GM21737 (cell line): ENCODE measurements at regions not wholly inside any gene's neighbourhood (a gene's known extent, or its start where the extent isn't known, plus 50 kb on each side); places are given as distances from the start of the nearest gene placed in this dataset.
"Not testable (repeated sequence)": the region's sequence is repeated elsewhere in the genome, so short reads cannot be mapped to it uniquely, and the experiment has no call there.

ENCODE experiments used
- ATAC-seq: cut with Tn5 transposase; IDR thresholded peaks from one replicate; pipeline ENCODE4 v1.9.1; 2021; ENCODE audit warnings: mild to moderate bottlenecking, moderate library complexity; ENCODE audit not compliant: unreplicated experiment

DNA sequence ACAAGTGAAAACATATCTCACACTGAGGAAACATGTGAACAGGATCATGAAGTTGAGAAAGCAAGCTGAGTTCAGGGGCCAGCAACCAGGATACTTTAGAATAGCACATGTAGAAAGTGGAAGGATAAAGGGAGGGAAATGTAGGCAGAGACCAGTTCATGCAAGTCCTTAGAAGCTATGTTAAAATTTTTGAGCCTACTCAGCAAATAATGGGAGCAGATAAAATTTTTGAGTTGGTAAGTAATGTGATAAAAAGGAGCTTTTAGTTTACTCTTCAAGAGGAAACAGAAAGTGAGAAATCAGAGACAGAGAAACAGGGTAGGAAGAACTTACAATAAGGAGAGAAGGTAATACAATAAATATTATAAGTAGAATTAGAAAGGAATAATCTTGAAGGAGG lies 105.6 kb upstream of the ZBTB20 start:
- no peak for ATAC-seq

GRCh38 chr3:115254492-115255196 lies 107.6 kb upstream of the ZBTB20 start:
- ATAC-seq: no peak

GRCh38 chr3:115255197-115255585 lies 108.1 kb upstream of the ZBTB20 start:
- ATAC-seq: no peak

DNA sequence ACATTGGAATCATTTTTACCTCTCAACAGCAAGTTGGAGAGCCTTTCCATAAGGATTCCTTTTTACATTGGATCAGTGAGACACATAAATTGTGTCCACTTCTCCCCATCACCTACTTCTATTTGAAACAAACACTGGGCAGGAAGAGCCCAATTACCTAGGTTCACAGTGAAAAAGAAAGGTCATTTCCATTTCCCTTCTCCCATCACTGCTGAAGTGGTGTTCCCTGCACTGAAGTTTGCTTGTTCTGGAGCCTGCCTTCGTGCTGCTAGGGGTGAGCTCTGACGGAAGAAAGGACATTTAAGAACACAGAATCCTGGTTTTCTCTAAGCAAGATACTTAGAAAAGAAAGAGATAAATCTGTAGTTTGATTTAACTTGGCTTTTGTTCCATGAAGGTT lies 123.8 kb upstream of the ZBTB20 start:
- no peak for ATAC-seq

- no peak for ATAC-seq
These were observed 125.1 kb upstream of the ZBTB20 start for GRCh38 chr3:115272036-115272824.

- no peak for ATAC-seq
These were observed 128.8 kb upstream of the ZBTB20 start for GRCh38 chr3:115275896-115276295.

DNA sequence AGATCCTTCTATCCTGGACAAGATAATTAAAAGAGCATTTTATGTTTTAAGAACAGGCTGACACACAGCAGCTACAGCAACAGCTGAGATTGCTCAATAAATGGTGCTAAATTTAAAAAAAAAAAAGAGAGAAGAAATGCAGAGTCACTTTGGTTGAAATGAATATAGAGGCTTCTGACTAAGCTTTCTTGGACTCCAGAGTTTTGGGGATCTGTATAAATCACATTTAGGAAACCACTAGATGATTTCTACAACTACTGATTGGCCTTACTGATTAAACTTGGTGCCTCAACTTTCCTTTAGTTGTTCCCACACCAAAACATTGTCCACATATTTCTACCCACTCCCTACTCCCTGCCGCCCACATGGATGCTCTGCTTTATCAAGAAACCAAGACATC lies 132.9 kb upstream of the ZBTB20 start:
- no peak for ATAC-seq

DNA sequence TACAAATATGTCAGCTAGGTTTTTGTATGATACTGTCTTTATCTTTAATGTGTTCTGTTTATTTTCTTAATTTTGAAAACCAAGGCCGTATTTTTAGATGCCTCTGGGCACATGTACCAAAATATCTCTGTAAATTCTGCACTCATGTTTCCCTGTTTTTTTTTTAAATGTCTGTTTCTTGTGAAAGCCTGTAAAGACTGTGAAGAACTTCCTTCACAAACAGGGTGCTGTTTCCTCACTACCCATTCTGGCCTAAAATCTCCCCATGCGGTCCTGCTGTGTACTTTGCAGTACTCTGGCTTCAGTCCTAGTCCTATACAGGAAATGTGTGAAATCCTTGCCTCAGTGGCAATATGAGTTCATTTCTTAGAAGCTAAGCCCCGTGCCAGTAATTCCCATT lies 133.4 kb upstream of the ZBTB20 start:
- ATAC-seq: no peak

DNA sequence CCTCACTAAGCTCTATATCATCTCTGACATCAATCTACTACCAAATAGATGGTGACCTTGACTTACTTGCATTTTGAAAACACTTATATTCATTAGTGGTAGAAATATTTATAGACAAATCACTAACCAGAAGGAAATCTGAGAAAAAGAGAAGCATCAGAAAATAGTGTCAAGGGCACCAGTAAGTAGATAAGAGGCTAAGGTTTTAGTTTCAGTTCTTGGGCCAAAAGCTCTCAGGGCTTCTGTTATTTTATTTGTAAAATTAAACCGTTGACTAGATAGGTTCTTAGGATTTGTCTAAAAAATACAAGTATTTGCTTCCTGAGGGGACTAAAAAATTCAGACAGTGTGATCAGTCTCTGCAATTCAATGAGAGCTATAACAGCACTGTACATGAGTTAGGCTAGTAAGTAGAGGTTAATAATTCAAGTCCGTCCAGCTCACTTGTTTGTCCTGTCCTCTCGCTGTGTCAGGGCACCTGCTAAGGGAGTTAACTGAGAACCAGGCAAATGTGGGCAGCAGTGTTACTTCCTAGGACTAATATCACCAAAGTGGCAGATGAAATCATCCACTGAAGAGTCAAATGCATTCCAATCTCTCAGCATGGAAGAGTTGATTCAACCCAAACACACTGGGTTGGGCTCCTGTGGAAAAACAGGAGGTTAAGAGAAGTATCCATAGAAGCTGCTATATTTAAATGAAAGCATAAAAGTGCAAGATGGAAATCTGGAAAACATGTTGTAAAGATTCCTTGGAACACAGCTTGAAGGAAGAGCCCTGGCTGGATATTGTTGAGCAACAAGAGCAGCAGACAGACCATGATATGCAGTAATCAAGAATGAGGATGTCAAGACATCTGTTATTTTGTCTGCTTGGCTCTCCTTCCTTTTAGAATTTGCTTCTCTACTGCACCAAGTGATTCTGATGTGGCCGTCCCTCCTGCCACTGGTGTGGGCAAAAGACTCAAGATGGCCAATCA lies 134.9 kb upstream of the ZBTB20 start:
- ATAC-seq: no peak

- ATAC-seq: no peak
These were observed 137.9 kb upstream of the ZBTB20 start for GRCh38 chr3:115284980-115285379.

DNA sequence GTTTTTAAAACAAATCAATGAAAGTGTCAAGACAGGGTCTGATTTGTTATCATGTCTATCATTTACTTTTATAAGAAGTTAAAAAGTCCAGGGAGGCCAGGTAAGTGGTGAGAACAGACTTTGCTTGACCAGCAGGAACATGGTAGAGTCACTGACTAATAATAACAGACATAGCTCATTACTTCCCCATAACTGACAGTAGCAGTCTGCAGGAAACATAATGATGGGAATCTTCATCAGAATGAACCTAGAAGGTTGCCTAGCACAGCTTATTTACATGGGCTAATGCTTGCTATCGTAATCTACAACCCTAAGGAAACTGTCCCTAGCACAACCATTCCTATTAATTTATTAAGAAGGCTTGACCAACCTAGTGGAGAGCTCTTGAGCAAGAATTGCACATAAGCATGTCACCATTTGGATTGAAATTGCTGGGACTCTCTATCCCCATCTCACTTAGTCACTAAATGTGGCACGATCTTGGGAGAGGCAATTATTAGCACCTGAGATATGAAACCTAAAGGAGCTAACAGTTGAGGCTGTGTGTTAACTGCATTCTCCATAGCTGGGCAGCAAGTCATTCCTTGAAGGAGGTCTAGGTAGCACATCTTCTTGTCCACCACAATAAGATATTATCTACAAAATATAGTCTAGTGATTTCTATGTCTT lies 139.6 kb upstream of the ZBTB20 start:
- no peak for ATAC-seq

- ATAC-seq: no peak
These were observed 140.1 kb upstream of the ZBTB20 start for GRCh38 chr3:115287198-115287597.

- ATAC-seq: no peak
These were observed 145.0 kb upstream of the ZBTB20 start for GRCh38 chr3:115292131-115292530.

GRCh38 chr3:115292677-115293165 lies 145.6 kb upstream of the ZBTB20 start:
- no peak for ATAC-seq

DNA sequence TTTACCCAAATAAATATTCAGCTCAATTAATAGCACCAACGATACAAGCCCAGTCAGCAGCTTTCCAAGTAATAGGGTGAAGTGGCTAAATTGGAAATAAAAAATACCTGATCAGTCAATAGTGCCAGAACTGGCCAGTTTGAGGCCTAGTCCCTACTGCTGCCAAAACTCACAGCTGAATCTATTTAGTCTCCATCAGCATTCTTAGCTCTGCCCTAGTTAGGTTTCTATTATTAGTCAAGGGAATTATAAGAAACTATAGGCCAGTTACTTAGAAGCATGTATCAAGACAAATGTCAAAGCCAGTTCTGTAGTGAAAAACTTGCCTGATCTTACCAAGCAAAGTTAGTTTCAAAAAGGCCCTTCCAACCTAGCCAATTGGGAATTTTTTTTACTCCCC lies 146.2 kb upstream of the ZBTB20 start:
- ATAC-seq: no peak

- ATAC-seq: no peak
These were observed 154.3 kb upstream of the ZBTB20 start for GRCh38 chr3:115301364-115301860.

- ATAC-seq: not testable (repeated sequence)
These were observed 170.9 kb upstream of the ZBTB20 start for GRCh38 chr3:115317953-115318352.

GRCh38 chr3:115321400-115321805 lies 174.3 kb upstream of the ZBTB20 start:
- no peak for ATAC-seq

DNA sequence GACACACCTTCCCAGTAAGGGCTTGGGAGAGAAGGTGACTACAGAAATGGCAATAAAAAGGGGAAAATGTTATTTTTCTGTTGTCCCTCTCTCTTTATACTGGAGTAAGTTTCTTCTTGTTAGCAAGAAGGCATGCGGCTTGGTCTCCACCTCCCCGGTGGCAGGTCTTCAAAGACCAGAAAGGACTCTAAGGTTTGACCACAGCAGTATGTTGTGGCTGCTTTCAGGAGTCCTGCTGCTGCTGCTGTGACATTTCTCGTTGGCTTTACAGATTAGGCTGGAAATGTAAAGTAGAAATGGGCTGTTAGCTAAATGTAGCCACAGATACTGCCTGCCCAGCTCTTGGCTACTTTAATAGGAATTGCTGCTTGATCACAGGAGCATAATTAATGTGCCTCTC lies 175.8 kb upstream of the ZBTB20 start:
- ATAC-seq: no peak

- no peak for ATAC-seq
These were observed 176.3 kb upstream of the ZBTB20 start for GRCh38 chr3:115323380-115323779.
